Left hindlimb (tissue), 1 donor: ENCODE measurements at regions not wholly inside any gene's neighbourhood (a gene's known extent, or its start where the extent isn't known, plus 50 kb on each side); places are given as distances from the start of the nearest gene placed in this dataset.
"Not testable (repeated sequence)": the region's sequence is repeated elsewhere in the genome, so short reads cannot be mapped to it uniquely, and the experiment has no call there.

Experiments used
- DNase-seq: peaks from one replicate; pipeline ENCODE4 v3.0.0-alpha.2; 2018

- peak; percentile 62 for DNase-seq
Measured at GRCh38 chr16:86844695-86845094, 266.3 kb downstream of the FOXL1 start.

GRCh38 chr16:86846136-86846535, 267.8 kb downstream of the FOXL1 start:
- no peak for DNase-seq

- no peak for DNase-seq
Measured at GRCh38 chr16:86848821-86849220, 270.5 kb downstream of the FOXL1 start.

GRCh38 chr16:86850670-86851069, 272.3 kb downstream of the FOXL1 start:
- DNase-seq = no peak

GRCh38 chr16:86852135-86852534, 273.8 kb downstream of the FOXL1 start:
- no peak for DNase-seq

- peak; percentile 58 for DNase-seq
Measured at GRCh38 chr16:86854058-86854621, 275.8 kb downstream of the FOXL1 start.

GRCh38 chr16:86854626-86855294, 276.4 kb downstream of the FOXL1 start:
- no peak for DNase-seq

GRCh38 chr16:86856946-86857586, 278.7 kb downstream of the FOXL1 start:
- DNase-seq = no peak

- DNase-seq = no peak
Measured at GRCh38 chr16:86857807-86858206, 279.5 kb downstream of the FOXL1 start.

- DNase-seq = no peak
Measured at GRCh38 chr16:86858501-86858900, 280.2 kb downstream of the FOXL1 start.

GRCh38 chr16:86861270-86861858, 283.0 kb downstream of the FOXL1 start:
- not testable (repeated sequence) for DNase-seq

- peak; percentile 65 for DNase-seq
Measured at GRCh38 chr16:86862595-86863280, 284.4 kb downstream of the FOXL1 start.

- no peak for DNase-seq
Measured at GRCh38 chr16:86863609-86864008, 285.3 kb downstream of the FOXL1 start.

GRCh38 chr16:86864586-86864985, 286.2 kb downstream of the FOXL1 start:
- DNase-seq = no peak

- peak; percentile 80 for DNase-seq
Measured at GRCh38 chr16:86865851-86866662, 287.7 kb downstream of the FOXL1 start.

GRCh38 chr16:86866986-86867722, 288.8 kb downstream of the FOXL1 start:
- no peak for DNase-seq

GRCh38 chr16:86868070-86868469, 289.7 kb downstream of the FOXL1 start:
- DNase-seq = no peak

- no peak for DNase-seq
Measured at GRCh38 chr16:86868786-86869185, 290.4 kb downstream of the FOXL1 start.

- DNase-seq = no peak
Measured at GRCh38 chr16:86869288-86870022, 291.1 kb downstream of the FOXL1 start.

GRCh38 chr16:86870380-86870779, 292.0 kb downstream of the FOXL1 start:
- DNase-seq = no peak

GRCh38 chr16:86872131-86872530, 293.8 kb downstream of the FOXL1 start:
- no peak for DNase-seq
